ENCODE measurements at regions not wholly inside any gene's neighbourhood (a gene's known extent, or its start where the extent isn't known, plus 50 kb on each side); places are given as distances from the start of the nearest gene placed in this dataset.

GRCh38 chr9:103734471-103734870, 359.6 kb upstream of the SMC2 start:
- Histone ChIP-seq H3K4me3 (ENCODE audit: low read depth, low read length) (no peak overlapping the region), H3K9ac (ENCODE audit: low read length) (no peak overlapping the region), H3K27ac (ENCODE audit: low read depth, low read length) (no peak overlapping the region)

GRCh38 chr9:103755441-103755840, 338.7 kb upstream of the SMC2 start:
- no peaks in the 10 kb centered on the region for H3K36me3 ChIP-seq (ENCODE audit: control insufficient read depth, insufficient read depth, low read length)
- H3K4me1 ChIP-seq (ENCODE audit: control insufficient read depth, insufficient read depth, low read length): peaks cover 7% of the 10 kb centered on the region
- H3K4me3 ChIP-seq (ENCODE audit: low read depth, low read length): no peak overlapping the region
- no peaks in the 10 kb centered on the region for H3K9me3 ChIP-seq (ENCODE audit: control insufficient read depth, insufficient read depth, low read depth, low read length)
- H3K27me3 ChIP-seq (ENCODE audit: control insufficient read depth, insufficient read depth, low read length): no peaks in the 10 kb centered on the region
- no peak overlapping the region for H3K9ac ChIP-seq (ENCODE audit: low read length)
- H3K27ac ChIP-seq (ENCODE audit: low read depth, low read length): no peak overlapping the region

More at GRCh38 chr9:103734471-103734870, 359.6 kb upstream of the SMC2 start:
- Histone ChIP-seq H3K27me3 (ENCODE audit: control insufficient read depth, insufficient read depth, low read length) (no peaks in the 10 kb centered on the region), H3K4me1 (ENCODE audit: control insufficient read depth, insufficient read depth, low read length) (no peaks in the 10 kb centered on the region; the same call in 1 of the 2 replicates), H3K36me3 (ENCODE audit: control insufficient read depth, insufficient read depth, low read length) (no peaks in the 10 kb centered on the region), H3K9me3 (ENCODE audit: control insufficient read depth, insufficient read depth, low read depth, low read length) (no peaks in the 10 kb centered on the region)

- H3K4me3 ChIP-seq (ENCODE audit: low read depth, low read length): no peak overlapping the region
Observed at GRCh38 chr9:103755986-103756385, 338.1 kb upstream of the SMC2 start.

DNA sequence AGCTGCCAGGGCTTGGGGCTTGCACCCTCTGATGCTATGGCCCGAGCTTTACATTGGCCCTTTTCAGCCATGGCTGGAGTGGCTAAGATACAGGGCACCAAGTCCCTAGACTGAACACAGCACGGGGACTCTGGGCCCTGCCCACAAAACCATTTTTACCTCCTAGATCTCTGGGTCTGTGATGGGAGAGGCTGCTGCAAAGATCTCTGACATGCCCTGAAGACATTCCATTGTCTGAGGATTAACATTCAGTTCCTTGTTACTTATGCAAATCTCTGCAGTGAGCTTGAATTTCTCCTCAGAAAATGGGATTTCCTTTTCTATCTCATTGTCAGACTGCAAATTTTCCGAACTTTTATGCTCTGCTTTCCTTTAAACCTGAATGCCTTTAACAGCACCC, 337.0 kb upstream of the SMC2 start:
- H3K4me3 ChIP-seq (ENCODE audit: low read depth, low read length): no peak overlapping the region
- no peak overlapping the region for H3K9ac ChIP-seq (ENCODE audit: low read length)
- peaks cover 7% of the 10 kb centered on the region for H3K4me1 ChIP-seq (ENCODE audit: control insufficient read depth, insufficient read depth, low read length)
- H3K36me3 ChIP-seq (ENCODE audit: control insufficient read depth, insufficient read depth, low read length): no peaks in the 10 kb centered on the region
- H3K9me3 ChIP-seq (ENCODE audit: control insufficient read depth, insufficient read depth, low read depth, low read length): 0 out of 2 replicates have a peak, but pooled peaks cover 3% of the 10 kb centered on the region
- H3K27me3 ChIP-seq (ENCODE audit: control insufficient read depth, insufficient read depth, low read length): no peaks in the 10 kb centered on the region
- no peak overlapping the region for H3K27ac ChIP-seq (ENCODE audit: low read depth, low read length)

More at GRCh38 chr9:103755986-103756385, 338.1 kb upstream of the SMC2 start:
- Histone ChIP-seq H3K9me3 (ENCODE audit: control insufficient read depth, insufficient read depth, low read depth, low read length) (no peaks in the 10 kb centered on the region), H3K36me3 (ENCODE audit: control insufficient read depth, insufficient read depth, low read length) (no peaks in the 10 kb centered on the region), H3K27me3 (ENCODE audit: control insufficient read depth, insufficient read depth, low read length) (no peaks in the 10 kb centered on the region), H3K9ac (ENCODE audit: low read length) (no peak overlapping the region), H3K27ac (ENCODE audit: low read depth, low read length) (no peak overlapping the region), H3K4me1 (ENCODE audit: control insufficient read depth, insufficient read depth, low read length) (peaks cover 7% of the 10 kb centered on the region)

DNA sequence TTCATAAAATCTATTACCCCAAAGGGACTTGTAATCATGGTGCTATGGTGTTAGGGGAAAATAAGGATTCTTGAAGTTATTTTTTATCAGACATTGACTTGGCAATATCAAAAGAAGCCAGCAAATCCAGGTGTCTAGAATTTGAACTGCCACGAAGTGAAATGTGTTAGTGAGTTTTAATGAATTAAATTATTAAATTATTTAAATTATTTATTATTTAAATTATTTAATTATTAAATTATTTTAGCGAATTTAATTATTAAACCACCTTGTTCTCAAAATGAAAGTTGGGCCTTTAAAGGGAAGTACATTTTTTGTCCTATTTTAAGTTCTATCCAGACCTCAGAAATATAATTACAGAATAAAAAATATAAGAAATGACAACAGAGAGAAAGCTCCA, 332.6 kb upstream of the SMC2 start:
- Histone ChIP-seq H3K27ac (ENCODE audit: low read depth, low read length) (no peak overlapping the region), H3K4me3 (ENCODE audit: low read depth, low read length) (no peak overlapping the region), H3K9ac (ENCODE audit: low read length) (no peak overlapping the region), H3K4me1 (ENCODE audit: control insufficient read depth, insufficient read depth, low read length) (peaks cover 7% of the 10 kb centered on the region), H3K9me3 (ENCODE audit: control insufficient read depth, insufficient read depth, low read depth, low read length) (peaks cover 12% of the 10 kb centered on the region; the same call in 1 of the 2 replicates), H3K27me3 (ENCODE audit: control insufficient read depth, insufficient read depth, low read length) (no peaks in the 10 kb centered on the region), H3K36me3 (ENCODE audit: control insufficient read depth, insufficient read depth, low read length) (no peaks in the 10 kb centered on the region; the same call in 1 of the 2 replicates)

DNA sequence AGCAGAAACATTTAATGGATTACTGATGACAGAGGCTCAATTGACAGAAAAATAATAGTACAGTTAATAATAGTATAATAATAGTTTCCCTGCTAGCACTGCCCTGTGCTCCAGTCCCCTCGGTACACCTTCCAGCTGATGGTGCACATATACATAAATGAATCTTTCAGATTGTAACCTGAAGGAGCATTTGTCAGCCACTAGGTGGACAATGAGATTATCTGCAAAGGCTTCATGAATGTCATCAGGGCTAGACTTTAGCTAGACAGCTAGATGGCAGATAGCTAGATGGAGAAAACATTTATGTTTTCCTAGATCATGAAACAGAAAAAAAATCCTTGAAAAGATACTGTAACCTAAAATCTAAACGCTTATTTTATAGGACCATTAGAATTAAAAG, 304.4 kb upstream of the SMC2 start:
- H3K9me3 ChIP-seq (ENCODE audit: control insufficient read depth, insufficient read depth, low read depth, low read length): no peaks in the 10 kb centered on the region
- no peak overlapping the region for H3K4me3 ChIP-seq (ENCODE audit: low read depth, low read length)
- no peaks in the 10 kb centered on the region for H3K4me1 ChIP-seq (ENCODE audit: control insufficient read depth, insufficient read depth, low read length)
- no peaks in the 10 kb centered on the region for H3K36me3 ChIP-seq (ENCODE audit: control insufficient read depth, insufficient read depth, low read length)
- H3K27me3 ChIP-seq (ENCODE audit: control insufficient read depth, insufficient read depth, low read length): no peaks in the 10 kb centered on the region
- H3K27ac ChIP-seq (ENCODE audit: low read depth, low read length): no peak overlapping the region
- H3K9ac ChIP-seq (ENCODE audit: low read length): no peak overlapping the region

DNA sequence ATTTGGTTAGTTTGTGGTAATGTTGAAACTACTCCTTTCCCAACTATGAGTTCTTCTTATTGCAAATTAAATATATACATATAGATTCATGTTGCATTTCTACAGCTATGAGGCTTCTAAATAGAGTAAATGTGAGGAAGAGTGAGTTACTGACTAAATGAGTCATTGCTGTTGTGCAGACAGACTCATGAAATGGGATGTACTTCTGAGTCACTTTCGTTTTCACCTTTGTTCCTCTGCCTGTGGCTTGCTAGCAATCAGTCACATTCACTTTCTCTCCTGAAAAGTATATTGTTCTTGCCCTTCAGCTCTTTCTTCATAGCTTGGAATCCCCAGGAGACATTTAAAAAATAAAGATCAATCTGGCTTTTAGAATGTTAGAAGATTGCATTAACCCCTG, 295.5 kb upstream of the SMC2 start:
- H3K4me1 ChIP-seq (ENCODE audit: control insufficient read depth, insufficient read depth, low read length): no peaks in the 10 kb centered on the region
- H3K9me3 ChIP-seq (ENCODE audit: control insufficient read depth, insufficient read depth, low read depth, low read length): no peaks in the 10 kb centered on the region
- no peak overlapping the region for H3K4me3 ChIP-seq (ENCODE audit: low read depth, low read length)
- no peak overlapping the region for H3K9ac ChIP-seq (ENCODE audit: low read length)
- H3K36me3 ChIP-seq (ENCODE audit: control insufficient read depth, insufficient read depth, low read length): no peaks in the 10 kb centered on the region
- no peaks in the 10 kb centered on the region for H3K27me3 ChIP-seq (ENCODE audit: control insufficient read depth, insufficient read depth, low read length)
- H3K27ac ChIP-seq (ENCODE audit: low read depth, low read length): no peak overlapping the region

- Histone ChIP-seq H3K36me3 (ENCODE audit: control insufficient read depth, insufficient read depth, low read length) (no peaks in the 10 kb centered on the region), H3K27me3 (ENCODE audit: control insufficient read depth, insufficient read depth, low read length) (no peaks in the 10 kb centered on the region), H3K9ac (ENCODE audit: low read length) (no peak overlapping the region), H3K4me1 (ENCODE audit: control insufficient read depth, insufficient read depth, low read length) (no peaks in the 10 kb centered on the region), H3K9me3 (ENCODE audit: control insufficient read depth, insufficient read depth, low read depth, low read length) (no peaks in the 10 kb centered on the region), H3K27ac (ENCODE audit: low read depth, low read length) (no peak overlapping the region), H3K4me3 (ENCODE audit: low read depth, low read length) (no peak overlapping the region)
Observed at GRCh38 chr9:103799959-103800358, 294.1 kb upstream of the SMC2 start.

GRCh38 chr9:103802068-103802467, 292.0 kb upstream of the SMC2 start:
- H3K4me1 ChIP-seq (ENCODE audit: control insufficient read depth, insufficient read depth, low read length): no peaks in the 10 kb centered on the region
- no peak overlapping the region for H3K9ac ChIP-seq (ENCODE audit: low read length)
- H3K36me3 ChIP-seq (ENCODE audit: control insufficient read depth, insufficient read depth, low read length): no peaks in the 10 kb centered on the region
- H3K27me3 ChIP-seq (ENCODE audit: control insufficient read depth, insufficient read depth, low read length): no peaks in the 10 kb centered on the region
- no peak overlapping the region for H3K27ac ChIP-seq (ENCODE audit: low read depth, low read length)
- no peak overlapping the region for H3K4me3 ChIP-seq (ENCODE audit: low read depth, low read length)
- H3K9me3 ChIP-seq (ENCODE audit: control insufficient read depth, insufficient read depth, low read depth, low read length): no peaks in the 10 kb centered on the region

DNA sequence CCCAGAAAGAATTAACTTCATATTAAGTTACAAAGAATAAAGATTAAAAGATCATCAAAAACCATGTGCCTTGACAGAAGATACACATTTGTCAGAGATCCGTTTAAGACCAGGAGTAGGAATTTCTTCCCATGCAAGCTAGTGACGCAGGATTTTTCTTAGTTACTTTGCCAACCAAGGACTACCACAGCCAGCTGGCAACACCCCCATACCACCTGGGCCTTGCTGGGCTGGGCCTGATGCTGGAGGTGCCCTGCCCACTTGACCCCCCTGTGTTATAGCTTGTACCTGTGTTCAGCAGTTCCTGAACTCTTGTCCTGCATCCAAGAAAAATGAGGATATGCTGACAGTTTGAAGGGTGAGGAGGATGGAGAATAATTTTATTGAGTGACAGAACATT, 290.9 kb upstream of the SMC2 start:
- no peak overlapping the region for H3K9ac ChIP-seq (ENCODE audit: low read length)
- no peaks in the 10 kb centered on the region for H3K4me1 ChIP-seq (ENCODE audit: control insufficient read depth, insufficient read depth, low read length)
- H3K27me3 ChIP-seq (ENCODE audit: control insufficient read depth, insufficient read depth, low read length): no peaks in the 10 kb centered on the region
- H3K9me3 ChIP-seq (ENCODE audit: control insufficient read depth, insufficient read depth, low read depth, low read length): no peaks in the 10 kb centered on the region
- H3K36me3 ChIP-seq (ENCODE audit: control insufficient read depth, insufficient read depth, low read length): no peaks in the 10 kb centered on the region
- H3K4me3 ChIP-seq (ENCODE audit: low read depth, low read length): no peak overlapping the region
- no peak overlapping the region for H3K27ac ChIP-seq (ENCODE audit: low read depth, low read length)

- Histone ChIP-seq H3K27me3 (ENCODE audit: control insufficient read depth, insufficient read depth, low read length) (no peaks in the 10 kb centered on the region), H3K4me3 (ENCODE audit: low read depth, low read length) (no peak overlapping the region), H3K36me3 (ENCODE audit: control insufficient read depth, insufficient read depth, low read length) (no peaks in the 10 kb centered on the region), H3K9me3 (ENCODE audit: control insufficient read depth, insufficient read depth, low read depth, low read length) (no peaks in the 10 kb centered on the region), H3K9ac (ENCODE audit: low read length) (no peak overlapping the region), H3K4me1 (ENCODE audit: control insufficient read depth, insufficient read depth, low read length) (no peaks in the 10 kb centered on the region), H3K27ac (ENCODE audit: low read depth, low read length) (no peak overlapping the region)
Observed at GRCh38 chr9:103804077-103804735, 289.9 kb upstream of the SMC2 start.

Measured in HUES6 (cell line).